Lung microvascular endothelial cell (primary cell): ENCODE measurements at regions not wholly inside any gene's neighbourhood (a gene's known extent, or its start where the extent isn't known, plus 50 kb on each side); places are given as distances from the start of the nearest gene placed in this dataset.
"Not testable (repeated sequence)": the region's sequence is repeated elsewhere in the genome, so short reads cannot be mapped to it uniquely, and the experiment has no call there.

Experiments
- DNase-seq, 2 donors: peaks; one replicate each; pipeline versions ENCODE4 v3.0.0 to v3.0.0-alpha.2; 2010; ENCODE audit warnings: low read depth in 2 of 2

DNA sequence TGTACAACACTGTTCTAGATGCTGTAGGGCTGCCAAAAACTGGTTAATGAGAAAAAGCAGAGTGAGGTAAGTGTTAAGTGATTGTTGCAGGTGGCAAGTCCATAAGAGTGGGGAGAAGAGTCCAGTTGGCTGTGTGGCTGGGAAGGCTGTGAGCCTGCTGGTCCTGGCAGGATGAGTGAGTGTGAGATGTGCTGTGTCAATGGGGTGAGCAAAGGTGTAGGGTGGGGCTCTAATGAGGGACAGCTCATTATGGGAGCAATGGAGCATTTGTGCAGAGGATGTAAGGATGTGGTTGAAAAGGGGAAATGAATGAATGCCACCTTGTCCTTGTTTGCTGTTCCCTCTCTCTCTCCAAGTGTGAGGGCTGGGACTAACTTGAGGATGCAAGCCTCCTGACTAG is 145.3 kb upstream of the ROPN1 start:
- no peak for DNase-seq

DNA sequence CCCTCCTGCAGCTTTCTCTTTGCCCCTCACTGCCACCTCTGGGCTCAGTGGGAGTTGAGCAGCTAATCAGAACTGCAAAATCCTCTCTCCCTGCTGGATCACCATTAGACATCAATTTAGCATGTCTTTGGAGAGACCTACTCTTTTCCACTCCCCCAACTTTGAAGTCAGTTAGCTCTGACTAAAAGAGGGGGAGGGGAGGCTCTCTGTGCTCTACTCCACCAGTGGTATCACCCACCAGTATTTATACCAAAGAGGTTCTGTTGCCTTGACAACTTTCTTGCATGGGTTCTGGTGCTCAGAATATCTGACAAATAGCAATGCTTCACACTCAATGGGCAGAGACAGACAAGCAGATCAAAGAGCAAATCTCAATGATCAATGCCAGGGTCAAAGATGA is 146.2 kb upstream of the ROPN1 start:
- no peak for DNase-seq

DNA sequence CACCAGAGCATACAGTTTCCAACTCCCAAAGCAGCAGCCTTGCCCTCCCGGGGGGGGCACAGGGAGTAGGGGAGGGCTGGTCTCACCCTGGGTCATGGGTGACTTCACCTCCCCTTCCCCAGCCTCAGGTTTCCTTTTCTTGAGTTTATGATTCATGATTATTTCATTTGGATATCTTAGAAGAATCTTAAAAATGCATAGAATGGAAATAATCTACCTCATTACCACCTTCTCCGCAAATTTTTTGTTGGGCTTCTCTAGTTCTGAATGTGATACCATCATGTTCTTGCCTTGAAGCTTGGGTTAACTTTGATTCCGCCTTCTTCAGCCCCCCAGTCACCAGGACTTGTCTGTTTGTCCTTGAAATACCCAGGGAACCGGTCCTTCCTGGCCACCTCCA is 148.8 kb upstream of the ROPN1 start:
- DNase-seq = no peak

DNA sequence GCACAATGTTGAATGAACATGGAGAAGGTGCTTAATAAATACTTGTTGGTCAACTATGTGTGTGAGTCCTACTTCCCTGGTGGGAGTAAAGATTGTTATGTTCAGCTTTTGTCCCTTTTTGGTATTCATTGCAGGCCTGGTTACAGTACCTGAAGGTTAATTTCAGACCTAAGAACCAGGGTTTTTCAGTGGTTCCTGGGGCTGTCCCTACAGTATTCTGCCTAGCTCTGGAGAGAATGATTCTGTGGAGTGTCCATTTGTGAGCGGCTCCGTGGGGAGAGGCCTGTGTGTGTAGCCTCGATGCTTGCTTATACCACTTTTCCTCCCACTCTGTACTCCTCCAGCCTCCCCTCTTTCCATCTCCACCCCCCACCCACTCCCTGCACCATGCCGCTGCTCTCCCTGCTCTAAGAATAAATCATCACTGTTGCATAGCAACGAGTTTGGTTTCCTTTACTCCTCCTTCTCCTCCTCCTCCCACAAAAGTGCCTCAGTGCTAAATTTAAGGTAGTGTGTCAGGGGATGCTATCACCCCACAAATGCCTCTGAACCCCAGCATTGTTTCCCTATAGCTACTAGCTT is 150.6 kb upstream of the ROPN1 start:
- DNase-seq = no peak

DNA sequence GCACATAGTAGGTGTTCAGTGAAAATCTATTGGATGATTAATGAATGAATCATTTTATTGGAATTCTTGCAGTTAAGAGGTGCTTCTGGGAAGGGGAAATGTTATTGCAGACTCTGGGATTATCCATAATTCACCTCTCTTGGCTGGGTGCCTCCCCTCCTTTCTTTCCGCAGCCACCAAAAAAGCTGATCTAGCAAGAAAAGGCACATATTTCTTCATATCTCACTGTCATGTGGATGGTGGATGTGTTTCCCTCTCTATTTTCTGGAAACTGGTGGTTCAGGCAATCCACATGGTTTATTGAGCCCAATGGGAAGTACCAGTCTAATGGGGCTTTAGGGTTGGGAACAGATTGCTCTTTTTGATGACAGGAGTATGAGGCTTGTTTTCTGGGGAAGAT is 151.1 kb upstream of the ROPN1 start:
- DNase-seq = no peak

DNA sequence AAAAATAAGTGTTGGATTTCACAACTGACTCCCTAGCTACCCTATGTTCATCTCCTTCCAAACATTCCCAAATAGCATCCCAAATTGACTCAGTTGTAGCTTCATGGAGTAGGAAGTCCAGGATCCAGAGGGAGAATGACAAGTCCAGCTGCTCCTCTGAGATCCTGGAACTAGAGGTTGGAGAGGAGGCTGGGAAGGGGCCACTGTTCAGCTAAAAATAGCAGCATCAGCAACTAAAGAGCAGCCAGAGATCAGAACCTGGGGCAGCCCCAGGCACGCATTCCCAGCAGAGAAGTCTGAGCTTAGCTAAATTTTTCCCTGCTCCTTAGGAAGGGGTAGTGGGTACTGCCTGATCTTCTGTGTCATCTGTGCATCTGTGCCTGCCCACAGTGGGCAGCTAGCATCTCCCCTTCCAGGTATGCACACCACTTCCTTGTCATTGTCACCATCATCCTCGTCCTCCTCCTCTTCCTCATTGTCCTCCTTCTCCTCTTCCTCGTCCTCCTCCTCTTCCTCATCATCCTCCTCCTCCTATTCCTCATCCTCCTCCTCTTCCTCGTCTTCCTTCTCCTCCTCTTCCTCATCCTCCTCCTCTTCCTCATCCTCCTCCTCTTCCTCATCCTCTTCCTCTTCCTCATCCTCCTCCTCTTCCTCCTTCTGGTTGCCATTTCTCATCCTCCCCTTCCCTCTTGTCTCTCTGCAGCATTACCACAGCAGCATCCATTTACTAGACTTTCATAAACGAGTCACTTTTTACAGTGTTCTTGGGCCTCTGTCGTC is 152.3 kb upstream of the ROPN1 start:
- no peak for DNase-seq

DNA sequence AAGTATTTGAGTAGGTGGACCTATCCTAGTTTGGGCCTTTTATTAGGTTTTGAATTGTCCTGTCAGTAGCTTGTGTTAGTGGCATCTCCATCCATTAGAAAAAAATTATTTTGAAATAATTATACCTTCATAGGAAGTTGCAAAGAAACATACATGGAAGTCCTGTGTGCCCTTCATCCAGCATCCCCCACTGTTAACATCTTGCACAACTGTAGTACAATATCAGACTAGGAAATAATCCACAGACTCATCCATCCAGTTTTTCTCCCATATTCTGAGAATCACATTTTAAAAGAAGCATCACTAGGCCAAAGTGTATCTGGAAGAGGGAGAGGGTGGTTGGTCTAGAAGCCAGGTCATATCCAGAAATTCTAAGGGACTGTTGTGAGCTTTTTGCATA is 155.5 kb upstream of the ROPN1 start:
- DNase-seq = no peak

DNA sequence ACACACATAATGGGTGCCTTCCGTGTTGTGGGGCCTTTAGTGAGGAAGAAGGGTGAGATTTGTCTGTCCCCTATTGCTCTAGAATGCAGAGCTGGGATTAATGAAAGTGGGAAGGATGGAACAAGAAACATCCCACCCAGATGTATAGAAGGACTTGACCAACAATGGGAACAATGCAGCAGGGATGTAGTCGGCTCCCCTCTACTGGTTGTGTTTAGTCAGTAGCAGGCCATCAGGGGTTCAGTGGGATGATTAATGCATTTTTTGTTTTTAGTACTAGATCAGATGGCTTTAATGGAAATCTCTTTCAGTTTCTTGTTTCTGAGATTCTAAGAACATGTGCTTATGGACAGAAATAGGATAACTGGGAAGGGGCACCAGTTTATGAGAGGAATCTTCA is 156.0 kb upstream of the ROPN1 start:
- peak; percentile 18 to 39 for DNase-seq

DNA sequence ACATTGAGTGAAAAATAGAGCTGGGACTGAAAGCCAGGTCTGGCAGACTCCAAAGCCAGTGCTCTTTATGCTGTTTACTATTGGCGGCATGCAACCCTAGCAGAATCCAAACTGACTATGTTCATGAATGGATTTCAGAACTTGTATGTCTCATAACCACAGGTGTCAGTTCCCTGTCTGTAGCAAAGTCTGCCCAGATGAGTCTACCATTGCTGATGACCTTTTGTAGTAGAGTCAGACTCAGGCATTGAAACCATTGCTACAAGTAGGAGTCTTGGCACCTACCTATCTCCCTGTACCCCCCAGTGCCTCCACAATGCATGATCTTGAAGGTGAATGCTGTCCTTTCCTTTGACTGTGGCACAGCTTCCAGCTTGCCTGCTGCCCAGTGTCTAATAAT is 157.2 kb upstream of the ROPN1 start:
- no peak for DNase-seq

DNA sequence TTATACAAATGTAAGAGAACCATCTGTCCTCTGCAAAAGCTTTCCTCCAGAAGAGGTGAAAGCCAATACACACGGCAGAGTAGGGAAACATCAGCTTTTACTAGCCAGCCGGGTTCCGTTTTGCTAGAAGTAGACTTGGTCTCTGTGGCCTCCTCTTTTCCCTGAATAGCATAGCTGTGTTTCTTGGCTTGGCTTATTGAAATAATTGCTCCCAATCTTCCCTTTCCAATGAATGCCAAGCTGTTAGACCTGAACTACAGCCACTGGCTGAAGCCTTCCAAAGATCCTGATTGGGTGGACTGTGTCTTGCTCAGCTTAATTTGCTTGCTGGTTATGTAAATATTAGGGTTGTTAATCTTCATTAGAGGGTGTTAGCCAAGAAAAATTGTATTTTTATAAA is 157.8 kb upstream of the ROPN1 start:
- no peak for DNase-seq

DNA sequence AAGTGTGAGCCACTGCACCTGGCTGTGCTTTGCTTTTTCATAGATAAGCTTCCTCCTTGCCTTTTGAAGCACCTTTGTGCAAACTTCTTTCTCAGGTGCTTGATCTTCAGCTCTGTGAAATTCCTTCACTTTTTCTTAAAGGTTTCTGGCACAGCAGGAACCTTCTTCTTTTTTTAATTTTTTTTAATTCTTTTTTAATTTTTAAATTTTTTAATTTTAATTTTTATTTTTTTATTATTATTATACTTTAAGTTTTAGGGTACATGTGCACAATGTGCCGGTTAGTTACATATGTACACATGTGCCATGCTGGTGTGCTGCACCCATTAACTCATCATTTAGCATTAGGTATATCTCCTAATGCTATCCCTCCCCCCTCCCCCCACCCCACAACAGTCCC is 161.0 kb upstream of the ROPN1 start:
- DNase-seq = not testable (repeated sequence)

DNA sequence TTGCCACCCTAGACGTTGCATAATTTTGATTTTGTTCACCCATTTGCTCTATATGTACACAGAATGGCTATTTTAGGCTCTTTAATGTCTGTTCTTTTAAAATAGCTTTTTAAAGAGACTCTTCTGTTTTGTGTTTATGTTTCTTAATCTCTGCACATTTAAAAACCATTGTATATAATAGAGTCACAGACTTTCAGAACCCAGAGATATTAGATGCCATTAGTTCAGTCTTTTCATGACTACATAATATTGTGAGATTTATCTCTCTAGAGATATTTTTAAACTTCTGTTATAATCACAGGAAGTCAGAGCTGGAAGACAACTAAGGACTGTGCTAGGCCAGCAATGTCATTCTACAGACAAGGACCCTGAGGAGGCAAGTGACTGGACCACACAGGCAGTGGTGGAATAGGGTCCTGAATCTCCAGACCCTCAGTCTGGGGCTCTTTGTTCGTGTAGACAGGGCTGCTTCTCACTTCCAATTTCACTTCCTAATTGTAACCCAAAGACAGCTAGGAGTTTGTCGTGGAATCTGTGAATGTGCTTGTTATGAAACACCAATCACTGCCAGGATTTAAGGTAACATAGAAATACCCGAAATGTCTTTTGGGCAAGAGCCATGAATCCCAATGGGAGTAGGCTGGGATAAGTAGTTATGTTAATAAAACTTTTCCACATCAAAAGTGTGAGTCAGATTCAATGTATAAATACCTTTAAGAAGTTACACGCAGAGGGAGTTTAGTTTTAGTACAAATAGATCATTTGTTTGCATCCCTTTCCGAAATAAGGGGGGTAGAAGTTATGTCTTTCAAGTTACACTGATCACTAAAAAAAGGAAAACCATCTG is 165.2 kb upstream of the ROPN1 start:
- DNase-seq = peak in 1 of 2 donors; percentile 8

DNA sequence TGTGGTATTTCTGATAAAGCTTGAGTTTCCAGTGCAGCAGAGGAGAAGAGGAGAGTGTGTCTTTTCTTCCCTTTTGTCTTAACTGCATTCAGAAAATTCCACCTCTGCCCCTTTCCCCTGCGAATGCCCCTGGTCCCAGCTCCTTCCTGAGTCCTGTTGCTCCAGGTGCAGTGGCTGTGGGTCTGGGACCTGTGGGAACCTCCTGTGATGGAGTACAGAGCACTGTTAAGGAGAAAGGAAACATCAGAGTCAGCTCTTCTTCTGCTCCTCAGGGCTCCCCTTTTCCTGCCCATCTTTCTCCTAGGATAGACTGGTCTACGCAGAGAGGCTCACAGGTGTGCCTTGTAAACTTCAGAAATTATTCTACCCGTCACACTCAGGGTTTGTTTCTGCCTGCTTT is 165.8 kb upstream of the ROPN1 start:
- no peak for DNase-seq

DNA sequence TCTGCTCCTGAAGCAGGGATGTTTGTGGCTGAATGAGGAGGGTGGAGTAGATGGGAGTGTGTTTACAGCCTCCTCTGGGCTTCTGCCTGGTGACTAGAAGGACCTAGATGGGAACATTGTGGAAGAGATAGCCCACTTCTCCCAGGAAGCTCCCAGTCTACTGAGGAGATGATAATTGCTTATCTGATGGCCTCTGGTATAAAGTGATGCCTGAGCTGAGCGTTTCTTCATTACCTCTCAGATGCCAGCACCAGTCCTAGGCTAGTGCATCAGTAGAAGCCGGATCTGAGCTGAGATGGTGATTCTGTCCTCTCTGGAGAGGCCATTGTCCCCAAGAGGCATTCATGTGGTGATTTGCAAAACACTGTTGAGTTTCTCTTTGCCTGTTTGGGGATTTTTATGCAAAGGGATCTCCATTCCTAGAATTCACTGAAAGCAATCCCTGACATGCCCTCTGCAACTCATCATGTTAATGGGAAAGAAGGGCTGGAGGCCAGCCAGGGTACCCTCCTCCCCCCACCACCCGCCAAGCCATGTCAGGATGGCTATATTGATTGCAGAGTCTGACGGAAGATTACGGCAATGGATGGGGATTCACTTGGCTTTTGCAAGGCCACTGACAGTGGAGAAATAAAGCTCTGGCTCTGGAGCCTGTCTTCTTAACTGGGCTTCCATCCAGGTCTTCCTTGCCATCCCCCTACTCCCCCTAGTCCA is 166.4 kb upstream of the ROPN1 start:
- peak in 1 of 2 donors; percentile 26 for DNase-seq

DNA sequence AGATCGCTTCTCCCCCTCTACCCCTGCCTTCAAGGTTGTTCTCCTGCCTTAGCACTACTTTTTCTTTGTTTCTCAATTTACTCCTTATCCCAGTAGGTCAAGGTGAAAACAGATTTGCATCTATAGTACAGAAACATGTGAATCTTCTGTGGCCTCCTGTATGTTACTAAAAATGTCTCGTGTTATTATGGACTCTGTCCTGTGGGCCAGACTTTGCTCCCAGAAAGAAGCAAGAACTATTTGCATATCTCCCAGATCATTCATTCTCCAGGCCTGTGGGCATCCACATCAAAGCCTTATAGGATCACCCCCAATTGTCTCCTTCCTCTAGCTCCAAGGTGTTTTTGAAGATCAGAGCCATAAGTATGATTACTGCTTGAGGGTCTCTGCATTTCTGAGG is 169.5 kb upstream of the ROPN1 start:
- DNase-seq = no peak

DNA sequence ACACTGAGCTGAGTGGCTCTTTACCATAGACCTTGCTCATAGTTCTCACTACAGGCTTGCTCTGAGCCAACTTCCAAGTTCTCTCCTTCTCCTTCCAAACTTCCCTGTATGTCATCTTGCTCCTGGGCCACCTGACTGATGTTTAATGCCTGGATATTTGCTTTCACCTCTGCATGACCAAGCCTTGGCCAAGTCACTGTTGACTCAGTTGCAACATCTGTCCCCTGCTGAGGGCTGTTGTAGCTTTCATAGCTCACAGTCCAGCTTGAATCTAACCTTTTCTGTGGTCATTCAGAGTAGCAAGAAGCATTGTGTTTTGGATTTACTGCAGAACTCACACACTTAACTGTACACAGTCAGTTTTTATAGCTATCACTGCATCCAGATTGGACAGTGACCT is 171.8 kb upstream of the ROPN1 start:
- no peak for DNase-seq

DNA sequence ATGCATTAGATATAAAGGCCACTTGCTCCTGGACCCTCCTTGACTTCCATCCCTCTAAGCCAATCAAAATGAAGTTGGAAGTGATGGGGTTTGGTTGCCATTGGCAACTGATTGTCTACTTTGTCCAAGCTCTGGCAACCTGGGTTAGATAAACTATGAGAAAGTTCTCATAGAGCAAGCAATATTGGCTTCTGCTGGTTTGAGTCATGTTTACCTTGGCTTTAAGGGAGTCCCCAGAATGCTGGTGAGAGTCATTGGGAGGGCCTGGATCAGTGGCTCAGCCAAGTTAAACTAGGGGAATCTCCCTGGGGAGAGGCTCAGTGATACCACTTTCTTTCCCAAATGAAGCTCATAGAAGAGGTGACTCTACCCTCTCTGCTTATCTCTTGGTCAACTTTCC is 176.3 kb upstream of the ROPN1 start:
- DNase-seq = peak; percentile 7 to 82

DNA sequence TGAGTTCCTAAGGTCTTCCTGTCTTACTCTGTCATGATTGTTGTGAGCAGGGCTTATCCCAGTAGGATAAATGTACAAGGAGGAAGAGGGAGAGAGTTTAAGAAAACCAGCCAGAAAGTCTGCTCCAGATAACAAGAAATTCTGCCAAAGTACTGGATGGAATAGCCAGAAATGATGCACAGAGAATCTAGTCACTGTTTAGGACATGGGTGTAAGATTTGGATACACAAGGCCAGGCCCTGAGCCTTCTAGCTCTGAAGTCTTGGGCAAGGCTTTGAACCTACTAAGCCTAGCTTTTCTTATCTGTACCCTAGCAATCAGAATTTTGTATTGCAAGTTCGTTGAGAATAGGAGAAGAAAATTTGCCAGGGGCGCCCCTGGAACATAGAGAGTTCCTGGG is 180.4 kb upstream of the ROPN1 start:
- DNase-seq = no peak

DNA sequence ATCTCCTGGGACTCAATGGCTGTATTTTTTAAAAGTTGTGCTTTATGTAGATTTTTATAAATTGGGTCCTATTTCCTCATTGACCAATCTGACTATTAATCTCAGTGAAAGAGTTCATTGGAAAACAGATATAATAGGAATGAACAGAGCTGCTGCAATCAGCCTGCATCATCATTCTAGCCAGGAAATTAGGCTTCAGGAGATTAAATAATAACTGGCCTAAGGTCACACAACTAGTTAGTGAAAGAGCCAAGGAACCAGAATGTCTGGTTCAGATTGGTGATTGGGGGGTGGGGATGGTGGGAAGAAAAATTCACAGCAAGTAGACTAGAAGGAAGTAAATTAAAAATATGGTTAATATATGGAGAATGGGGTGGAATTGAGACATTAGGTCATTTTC is 180.9 kb upstream of the ROPN1 start:
- no peak for DNase-seq

DNA sequence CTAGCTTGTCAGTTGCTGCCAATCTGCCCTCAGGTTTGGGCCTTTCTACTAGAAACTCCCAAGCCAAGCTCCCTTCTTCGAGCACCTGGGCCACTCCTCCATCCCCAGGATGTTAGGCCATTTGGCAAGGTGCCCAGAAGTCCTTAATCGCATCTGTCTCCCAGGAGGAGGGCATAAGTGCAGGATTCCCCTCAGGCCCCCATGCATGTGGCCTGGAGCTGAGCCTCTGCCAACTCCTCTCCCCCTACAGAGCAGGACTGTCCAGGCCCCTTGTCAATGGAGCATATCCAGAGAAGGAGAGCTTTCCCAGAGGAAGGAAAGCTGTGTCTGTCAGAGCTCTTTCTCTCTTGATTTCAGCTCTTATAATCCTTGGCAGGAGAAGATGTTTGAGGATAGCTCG is 182.6 kb upstream of the ROPN1 start:
- peak in 1 of 2 donors; percentile 7 for DNase-seq

DNA sequence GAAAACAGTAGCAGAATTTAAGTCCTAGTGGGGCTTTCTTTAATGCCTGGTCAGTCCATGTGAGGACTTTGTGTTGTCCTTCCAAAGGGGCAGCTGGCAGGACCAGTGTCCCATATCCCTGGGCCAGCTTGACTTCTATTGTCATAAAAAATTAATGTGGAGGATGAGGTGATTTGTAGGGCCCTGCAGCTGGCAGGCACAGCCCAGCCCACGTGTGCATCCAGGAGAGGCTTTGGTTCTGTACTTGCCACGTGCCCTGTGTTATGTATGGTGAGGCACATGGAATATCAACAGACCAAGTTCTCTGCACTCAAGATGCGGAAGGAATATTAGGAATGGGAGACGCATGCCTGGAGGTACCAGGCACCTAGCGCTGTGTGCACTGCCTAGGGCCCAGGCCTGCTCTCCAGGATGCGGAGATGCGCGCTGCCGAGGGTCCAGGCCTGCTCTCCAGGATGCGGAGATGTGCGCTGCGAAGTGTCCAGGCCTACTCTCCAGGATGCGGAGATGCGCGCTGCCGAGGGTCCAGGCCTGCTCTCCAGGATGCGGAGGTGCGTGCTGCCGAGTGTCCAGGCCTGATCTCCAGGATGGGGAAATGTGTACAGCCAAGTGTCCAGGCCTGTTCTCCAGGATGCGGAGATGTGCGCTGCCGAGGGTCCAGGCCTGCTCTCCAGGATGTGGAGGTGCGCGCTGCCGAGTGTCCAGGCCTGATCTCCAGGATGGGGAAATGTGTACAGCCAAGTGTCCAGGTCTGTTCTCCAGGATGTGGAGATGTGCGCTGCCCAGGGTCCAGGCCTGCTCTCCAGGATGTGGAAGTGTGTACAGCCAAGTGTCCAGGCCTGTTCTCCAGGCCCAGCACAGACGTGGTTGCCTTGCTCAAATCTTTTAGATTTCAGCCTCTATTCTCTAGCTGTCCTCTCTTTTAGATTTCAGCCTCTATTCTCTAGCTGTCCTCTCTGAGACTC is 183.3 kb upstream of the ROPN1 start:
- no peak for DNase-seq
